Adrenal gland (tissue), 5 donors: ENCODE measurements at regions not wholly inside any gene's neighbourhood (a gene's known extent, or its start where the extent isn't known, plus 50 kb on each side); places are given as distances from the start of the nearest gene placed in this dataset.

ENCODE experiments used
- POLR2A ChIP-seq, 2 donors: fragments of 450-650 bp; IDR thresholded peaks; one replicate each; pipeline ENCODE4 v1.6.1; 2017; ENCODE audit warnings: antibody characterized with exemption in 2 of 2, mild to moderate bottlenecking in 2 of 2, moderate library complexity in 1 of 2
- TF ChIP-seq, protein P1 (sequence below), 6 experiments: fragments of 450-650 bp in 4 of 6; fragments of 200-600 bp in 2 of 6; sonication (generic) in 1 of 6; IDR thresholded peaks; 1 replicate in 5 of 6; 2 replicates in 1 of 6; pipeline versions ENCODE4 v1.5.1 to v1.8.0; 2016 to 2021; ENCODE audit warnings: antibody characterized with exemption in 6 of 6, mild to moderate bottlenecking in 2 of 6, moderate library complexity in 1 of 6
- donor health status: DM: no; HTN: no; CAD: no.

DNA sequence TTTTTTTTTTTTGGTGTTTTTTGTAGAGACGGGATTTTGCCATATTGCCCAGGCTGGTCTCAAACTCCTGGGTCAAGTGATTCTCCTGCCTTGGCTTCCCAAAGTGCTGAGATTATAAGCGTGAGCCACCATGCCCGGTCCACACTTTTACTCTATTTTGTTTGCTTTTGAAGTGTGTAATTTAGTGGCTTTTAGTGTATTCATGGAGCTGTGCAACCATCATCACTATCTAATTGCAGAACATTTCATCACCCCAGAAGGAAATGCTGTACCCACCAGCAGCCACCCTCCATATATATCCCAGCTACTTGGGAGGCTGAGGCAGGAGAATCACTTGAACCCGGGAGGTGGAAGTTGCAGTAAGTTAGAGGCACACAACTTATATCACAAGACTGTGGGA is 136.9 kb upstream of the ERRFI1 start:
- TF ChIP-seq, protein P1, sequence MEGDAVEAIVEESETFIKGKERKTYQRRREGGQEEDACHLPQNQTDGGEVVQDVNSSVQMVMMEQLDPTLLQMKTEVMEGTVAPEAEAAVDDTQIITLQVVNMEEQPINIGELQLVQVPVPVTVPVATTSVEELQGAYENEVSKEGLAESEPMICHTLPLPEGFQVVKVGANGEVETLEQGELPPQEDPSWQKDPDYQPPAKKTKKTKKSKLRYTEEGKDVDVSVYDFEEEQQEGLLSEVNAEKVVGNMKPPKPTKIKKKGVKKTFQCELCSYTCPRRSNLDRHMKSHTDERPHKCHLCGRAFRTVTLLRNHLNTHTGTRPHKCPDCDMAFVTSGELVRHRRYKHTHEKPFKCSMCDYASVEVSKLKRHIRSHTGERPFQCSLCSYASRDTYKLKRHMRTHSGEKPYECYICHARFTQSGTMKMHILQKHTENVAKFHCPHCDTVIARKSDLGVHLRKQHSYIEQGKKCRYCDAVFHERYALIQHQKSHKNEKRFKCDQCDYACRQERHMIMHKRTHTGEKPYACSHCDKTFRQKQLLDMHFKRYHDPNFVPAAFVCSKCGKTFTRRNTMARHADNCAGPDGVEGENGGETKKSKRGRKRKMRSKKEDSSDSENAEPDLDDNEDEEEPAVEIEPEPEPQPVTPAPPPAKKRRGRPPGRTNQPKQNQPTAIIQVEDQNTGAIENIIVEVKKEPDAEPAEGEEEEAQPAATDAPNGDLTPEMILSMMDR (IDR thresholded peaks at IDR 0.05): no peak
- TF ChIP-seq POLR2A (IDR thresholded peaks at IDR 0.05): no peak
